GM12874 (cell line): ENCODE measurements at regions not wholly inside any gene's neighbourhood (a gene's known extent, or its start where the extent isn't known, plus 50 kb on each side); places are given as distances from the start of the nearest gene placed in this dataset.

Experiments
- TF ChIP-seq, protein P1 (sequence below): IDR thresholded peaks from 2 replicates; pipeline ENCODE4 v1.5.1; 2011; ENCODE audit warnings: low read depth, mild to moderate bottlenecking, control low read depth, low read length, moderate library complexity; ENCODE audit not compliant: insufficient read depth

DNA sequence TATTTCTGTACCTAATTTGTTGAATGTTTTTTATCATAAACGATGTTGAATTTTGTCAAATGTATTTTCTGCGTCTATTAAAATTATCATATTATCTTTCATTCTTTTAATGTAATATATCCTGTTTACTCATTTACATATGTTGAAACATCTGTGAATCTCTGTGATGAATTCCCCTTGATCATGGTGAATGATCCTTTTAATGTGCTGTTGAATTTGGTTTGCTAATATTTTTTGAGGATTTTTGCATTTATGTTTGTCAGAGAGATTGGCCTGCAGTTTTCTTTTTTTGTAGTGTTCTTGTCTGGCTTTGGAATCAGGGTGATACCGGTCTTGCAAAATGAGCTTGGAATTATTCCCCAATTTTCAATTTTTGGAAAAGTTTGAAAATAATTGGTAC is 569.3 kb upstream of the CCDC179 start:
- TF ChIP-seq, protein P1, sequence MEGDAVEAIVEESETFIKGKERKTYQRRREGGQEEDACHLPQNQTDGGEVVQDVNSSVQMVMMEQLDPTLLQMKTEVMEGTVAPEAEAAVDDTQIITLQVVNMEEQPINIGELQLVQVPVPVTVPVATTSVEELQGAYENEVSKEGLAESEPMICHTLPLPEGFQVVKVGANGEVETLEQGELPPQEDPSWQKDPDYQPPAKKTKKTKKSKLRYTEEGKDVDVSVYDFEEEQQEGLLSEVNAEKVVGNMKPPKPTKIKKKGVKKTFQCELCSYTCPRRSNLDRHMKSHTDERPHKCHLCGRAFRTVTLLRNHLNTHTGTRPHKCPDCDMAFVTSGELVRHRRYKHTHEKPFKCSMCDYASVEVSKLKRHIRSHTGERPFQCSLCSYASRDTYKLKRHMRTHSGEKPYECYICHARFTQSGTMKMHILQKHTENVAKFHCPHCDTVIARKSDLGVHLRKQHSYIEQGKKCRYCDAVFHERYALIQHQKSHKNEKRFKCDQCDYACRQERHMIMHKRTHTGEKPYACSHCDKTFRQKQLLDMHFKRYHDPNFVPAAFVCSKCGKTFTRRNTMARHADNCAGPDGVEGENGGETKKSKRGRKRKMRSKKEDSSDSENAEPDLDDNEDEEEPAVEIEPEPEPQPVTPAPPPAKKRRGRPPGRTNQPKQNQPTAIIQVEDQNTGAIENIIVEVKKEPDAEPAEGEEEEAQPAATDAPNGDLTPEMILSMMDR = no peak

DNA sequence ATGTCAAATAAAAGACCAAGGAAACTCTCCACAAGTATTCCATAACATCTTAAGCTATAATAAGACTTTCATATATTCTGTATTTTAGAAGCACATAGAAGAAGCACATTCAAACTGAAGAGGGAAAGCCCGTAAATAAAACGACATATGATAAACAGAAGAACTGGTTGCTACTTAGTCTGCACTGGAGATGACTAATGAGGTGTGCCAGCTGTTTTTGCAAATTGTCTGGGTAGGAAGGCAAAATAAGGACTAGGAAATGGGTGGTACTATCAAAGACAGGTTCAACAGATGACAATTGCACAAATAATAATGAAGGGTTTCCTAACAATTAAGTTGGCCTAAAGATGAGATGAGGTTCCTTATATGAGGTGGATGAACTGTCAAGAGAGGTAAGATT is 593.2 kb upstream of the CCDC179 start:
- TF ChIP-seq, protein P1 = no peak

DNA sequence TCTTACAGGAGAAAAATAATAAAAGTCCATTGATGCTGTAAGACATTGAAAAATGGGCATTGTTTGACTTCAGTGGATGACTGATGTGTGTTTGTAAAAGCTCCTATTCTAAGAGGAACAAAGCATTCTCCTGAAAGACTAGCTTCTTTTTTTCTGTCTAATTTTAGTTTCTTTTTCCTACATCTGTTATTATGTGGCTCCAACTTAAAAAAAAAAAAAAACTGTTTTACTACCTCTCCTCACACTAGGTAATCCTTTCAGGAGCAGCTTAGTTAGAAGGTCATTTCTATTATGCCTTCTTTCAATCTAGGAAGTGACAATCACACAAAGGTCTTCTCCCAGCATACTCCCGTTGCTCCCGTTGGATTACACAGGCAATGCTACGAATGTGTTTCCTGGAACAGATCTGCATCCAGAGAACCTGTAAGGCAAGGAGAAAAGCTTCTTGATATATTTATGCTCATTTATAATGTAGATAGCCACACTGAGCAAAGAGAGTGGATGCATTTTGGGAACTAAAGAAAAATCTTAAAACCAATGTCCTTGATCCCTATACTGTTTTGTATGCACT is 595.1 kb upstream of the CCDC179 start:
- TF ChIP-seq, protein P1 = no peak

DNA sequence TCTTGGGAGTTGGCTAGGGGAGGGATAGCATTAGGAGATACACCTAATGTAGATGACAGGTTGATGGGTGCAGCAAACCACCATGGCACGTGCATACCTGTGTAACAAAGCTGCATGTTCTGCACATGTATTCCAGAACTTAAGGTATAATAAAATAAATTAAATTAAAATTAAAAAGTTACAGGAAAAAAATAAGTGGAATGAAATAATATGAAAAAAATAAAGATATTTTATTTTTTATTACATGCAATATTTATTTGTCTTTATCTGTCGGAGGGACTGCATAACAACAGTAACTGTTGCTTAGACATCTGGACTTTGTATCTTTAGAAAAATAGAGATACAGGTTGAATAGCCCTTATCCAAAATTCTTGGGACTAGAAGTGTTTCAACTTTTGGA is 597.4 kb upstream of the CCDC179 start:
- TF ChIP-seq, protein P1 = no peak

DNA sequence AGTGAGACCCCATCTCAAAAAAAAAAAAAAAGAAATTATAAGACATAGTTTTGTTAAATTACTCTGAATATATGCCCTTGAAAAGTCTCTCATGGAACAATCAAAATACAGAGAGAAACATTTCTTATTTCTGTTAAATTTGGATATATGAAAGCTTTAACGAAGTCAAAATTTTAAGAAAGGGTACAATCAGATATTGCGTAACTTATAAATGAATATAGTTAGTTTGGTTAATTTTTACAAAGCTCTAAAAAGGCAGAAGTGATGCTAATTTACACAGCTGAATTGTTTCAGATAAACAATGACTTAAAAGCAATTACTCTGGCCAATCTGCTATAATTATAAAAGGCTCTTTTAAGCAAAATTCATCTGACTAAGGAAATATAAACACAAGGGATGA is 611.6 kb upstream of the CCDC179 start:
- TF ChIP-seq, protein P1 = no peak

DNA sequence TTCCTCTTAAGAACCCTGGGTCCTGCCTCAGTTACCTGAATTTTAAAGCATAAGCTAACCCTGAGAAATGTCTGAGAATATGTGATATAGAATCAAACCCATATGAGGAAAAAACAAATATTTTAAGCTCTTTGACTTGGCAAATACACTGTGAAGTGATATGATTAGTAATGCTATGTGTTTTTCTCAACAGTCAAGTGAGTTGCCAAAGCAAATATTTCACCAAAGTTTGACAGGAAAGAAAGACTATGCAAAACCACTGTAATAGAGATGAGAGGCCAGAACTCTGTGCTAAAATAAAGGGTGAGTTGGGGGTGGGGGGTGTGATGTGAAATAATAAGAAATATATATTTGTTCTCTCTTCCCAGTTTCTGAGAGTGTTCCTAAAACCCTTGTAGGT is 613.5 kb upstream of the CCDC179 start:
- TF ChIP-seq, protein P1 = no peak

DNA sequence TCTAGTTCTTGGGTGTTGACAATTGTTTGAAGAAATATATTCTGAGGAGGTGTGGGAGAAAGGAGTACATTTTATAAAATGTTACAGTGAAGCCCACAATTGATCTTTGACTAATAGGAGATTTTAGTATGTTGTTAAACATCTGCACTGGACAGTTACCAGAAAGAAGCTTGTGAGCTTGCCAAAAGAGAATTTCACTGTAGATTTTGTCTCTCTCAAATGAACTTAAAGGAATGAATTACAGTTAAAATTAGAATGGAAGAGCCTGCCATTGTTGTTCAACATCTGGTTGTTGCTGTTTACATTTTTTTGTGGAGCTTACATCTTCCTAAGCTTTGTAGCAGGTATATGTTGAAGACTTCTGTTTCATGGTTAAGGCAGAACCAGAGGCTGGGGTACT is 620.5 kb upstream of the CCDC179 start:
- TF ChIP-seq, protein P1 = no peak
